Natural killer cell (primary cell): ENCODE measurements at regions not wholly inside any gene's neighbourhood (a gene's known extent, or its start where the extent isn't known, plus 50 kb on each side); places are given as distances from the start of the nearest gene placed in this dataset.
"Not testable (repeated sequence)": the region's sequence is repeated elsewhere in the genome, so short reads cannot be mapped to it uniquely, and the experiment has no call there.

ENCODE experiments used
- ATAC-seq, 3 donors: fragments of 150-1000 bp in 2 of 3; fragments of 200-7000 bp in 1 of 3; cut with Tn5 transposase; 1 replicate in 1 of 3; 2 replicates in 2 of 3; pipeline ENCODE4 v1.10.0; 2021; ENCODE audit warnings: mild to moderate bottlenecking in 2 of 3, moderate library complexity in 2 of 3
- DNase-seq, 2 donors: peaks; one replicate each; pipeline versions ENCODE4 v3.0.0 to v3.0.0-alpha.2; 2013 to 2021; ENCODE audit warnings: mixed read lengths in 1 of 2
- H3K27ac ChIP-seq: one replicate; pipeline ENCODE4 v1.5.1; 2013; ENCODE audit warnings: mild to moderate bottlenecking, low read length
- H3K27me3 ChIP-seq: one replicate; pipeline ENCODE4 v1.6.1; 2013; ENCODE audit warnings: low read length; ENCODE audit not compliant: control insufficient read depth, insufficient read depth
- H3K36me3 ChIP-seq: one replicate; pipeline ENCODE4 v1.6.1; 2013; ENCODE audit warnings: low read length; ENCODE audit not compliant: control insufficient read depth, insufficient read depth
- H3K4me1 ChIP-seq: one replicate; pipeline ENCODE4 v1.6.1; 2013; ENCODE audit warnings: low read length; ENCODE audit not compliant: control insufficient read depth, insufficient read depth
- H3K4me3 ChIP-seq: one replicate; pipeline ENCODE4 v1.5.1; 2013; ENCODE audit warnings: low read length
- H3K9me3 ChIP-seq: one replicate; pipeline ENCODE4 v1.6.1; 2013; ENCODE audit warnings: low read length; ENCODE audit not compliant: control insufficient read depth, insufficient read depth
- H3K27ac Mint-ChIP-seq, 2 donors: one replicate each; pipeline ENCODE4 v1.8.0; 2022; ENCODE audit warnings: mild to moderate bottlenecking in 2 of 2, mixed read lengths in 2 of 2, moderate library complexity in 1 of 2
- H3K27me3 Mint-ChIP-seq, 2 donors: one replicate each; pipeline ENCODE4 v1.8.0; 2022; ENCODE audit warnings: low read depth in 2 of 2, mixed read lengths in 2 of 2
- H3K36me3 Mint-ChIP-seq: one replicate; pipeline ENCODE4 v1.8.0; 2022; ENCODE audit warnings: mixed read lengths
- H3K4me1 Mint-ChIP-seq, 2 donors: one replicate each; pipeline ENCODE4 v1.8.0; 2022; ENCODE audit warnings: mixed read lengths in 2 of 2
- H3K4me3 Mint-ChIP-seq: one replicate; pipeline ENCODE4 v1.8.0; 2022; ENCODE audit warnings: mild to moderate bottlenecking, moderate library complexity, mixed read lengths
- H3K9me3 Mint-ChIP-seq, 2 donors: one replicate each; pipeline ENCODE4 v1.8.0; 2022; ENCODE audit warnings: mixed read lengths in 2 of 2
- CTCF ChIP-seq: fragments of 200-600 bp; IDR thresholded peaks from one replicate; pipeline ENCODE4 v1.8.0; 2022; ENCODE audit warnings: antibody characterized with exemption
- WGBS: methylation state at CpG from one replicate; pipeline ENCODE4 v1.1.7; 2013; ENCODE audit warnings: missing lambda C conversion rate; ENCODE audit not compliant: insufficient coverage; 5-methylcytosine and 5-hydroxymethylcytosine counted together
- intact Hi-C: fragments of 100-400 bp; cut with micrococcal nuclease; formaldehyde crosslinking; loops from one replicate; pipeline ENCODE4 v1.14.2; 2022

- H3K36me3 ChIP-seq = no peaks in the 10 kb centered on the region
- peaks cover 4% of the 10 kb centered on the region for H3K9me3 ChIP-seq
- DNase-seq = no peak
- no peak overlapping the region for H3K4me3 ChIP-seq
- intact Hi-C loops = no loop called here
- Mint-ChIP-seq H3K9me3 (peaks cover 2 to 13% of the 10 kb centered on the region in 2 donors), H3K27me3 (no peaks in the 10 kb centered on the region), H3K4me3 (no peak overlapping the region), H3K4me1 (no peaks in the 10 kb centered on the region), H3K36me3 (no peaks in the 10 kb centered on the region), H3K27ac (no peak overlapping the region)
- WGBS = 92% methylated on average over 15 of the region's 15 CpGs
- H3K27ac ChIP-seq = no peak overlapping the region
- no peak for ATAC-seq
- no peaks in the 10 kb centered on the region for H3K4me1 ChIP-seq
- no peaks in the 10 kb centered on the region for H3K27me3 ChIP-seq
- no peak for TF ChIP-seq CTCF
Observed at GRCh38 chr14:27634056-27634970, 1036.5 kb upstream of the NOVA1 start.

GRCh38 chr14:27640688-27641087 is 1042.9 kb upstream of the NOVA1 start:
- H3K4me3 Mint-ChIP-seq, ATAC-seq, intact Hi-C loops, H3K4me1 Mint-ChIP-seq, H3K9me3 ChIP-seq, H3K27me3 Mint-ChIP-seq, H3K27ac Mint-ChIP-seq, DNase-seq, H3K4me1 ChIP-seq, H3K27ac ChIP-seq, H3K36me3 ChIP-seq, H3K27me3 ChIP-seq, H3K36me3 Mint-ChIP-seq, H3K4me3 ChIP-seq: not testable (repeated sequence)
- H3K9me3 Mint-ChIP-seq = peaks cover 2 to 17% of the 10 kb centered on the region in 2 donors
- no CpG with 5 or more reads among the region's 1 CpG for WGBS

GRCh38 chr14:27642251-27642866 is 1044.5 kb upstream of the NOVA1 start:
- ATAC-seq (no peak), DNase-seq (no peak)
- Histone ChIP-seq H3K9me3 (no peaks in the 10 kb centered on the region), H3K4me1 (no peaks in the 10 kb centered on the region), H3K4me3 (no peak overlapping the region), H3K27ac (no peak overlapping the region), H3K36me3 (no peaks in the 10 kb centered on the region), H3K27me3 (no peaks in the 10 kb centered on the region)
- Mint-ChIP-seq H3K9me3 (peaks cover 4 to 14% of the 10 kb centered on the region in 2 donors), H3K4me3 (no peak overlapping the region), H3K27me3 (no peaks in the 10 kb centered on the region), H3K4me1 (no peaks in the 10 kb centered on the region), H3K27ac (no peak overlapping the region), H3K36me3 (no peaks in the 10 kb centered on the region)
- intact Hi-C loops = no loop called here
- no CpG with 5 or more reads among the region's 1 CpG for WGBS
- TF ChIP-seq CTCF = no peak

- no peak overlapping the region for H3K4me3 ChIP-seq
- peaks cover 20 to 33% of the 10 kb centered on the region in 2 donors for H3K9me3 Mint-ChIP-seq
- no peak for DNase-seq
- peaks cover 29% of the 10 kb centered on the region for H3K36me3 Mint-ChIP-seq
- ATAC-seq = no peak
- H3K36me3 ChIP-seq = no peaks in the 10 kb centered on the region
- TF ChIP-seq CTCF = no peak
- 86% methylated on average over 1 of the region's 1 CpG for WGBS
- no peak overlapping the region for H3K4me3 Mint-ChIP-seq
- H3K9me3 ChIP-seq = no peaks in the 10 kb centered on the region
- no peaks in the 10 kb centered on the region for H3K27me3 Mint-ChIP-seq
- intact Hi-C loops = no loop called here
- no peaks in the 10 kb centered on the region for H3K4me1 ChIP-seq
- H3K27ac ChIP-seq = no peak overlapping the region
- no peaks in the 10 kb centered on the region for H3K27me3 ChIP-seq
- H3K4me1 Mint-ChIP-seq = no peaks in the 10 kb centered on the region
- no peak overlapping the region for H3K27ac Mint-ChIP-seq
Observed at GRCh38 chr14:27660683-27661082, 1062.8 kb upstream of the NOVA1 start.
